ENCODE measurements at regions not wholly inside any gene's neighbourhood (a gene's known extent, or its start where the extent isn't known, plus 50 kb on each side); places are given as distances from the start of the nearest gene placed in this dataset.

- H3K4me3 ChIP-seq: no peak overlapping the region
- no peaks in the 10 kb centered on the region for H3K79me2 ChIP-seq (replicated peaks; ENCODE audit: insufficient read depth)
- Mint-ChIP-seq H3K4me3 (no peak overlapping the region), H3K36me3 (ENCODE audit: low read depth) (peaks cover 22% of the 10 kb centered on the region), H3K4me1 (peaks cover 2% of the 10 kb centered on the region; the same call in 1 of the 3 replicates), H3K27me3 (ENCODE audit: insufficient read depth, low read depth, poor library complexity) (peaks cover 5% of the 10 kb centered on the region), H3K9me3 (peaks cover 21% of the 10 kb centered on the region), H3K27ac (no peak overlapping the region)
- DNase-seq (ENCODE audit: low spot score) (no peak), ATAC-seq (no peak)
- H4K20me1 ChIP-seq (replicated peaks; ENCODE audit: insufficient read depth): no peaks in the 10 kb centered on the region
- no peaks in the 10 kb centered on the region for H3F3A ChIP-seq (replicated peaks; ENCODE audit: low read depth)
- no peaks in the 10 kb centered on the region for H3K4me1 ChIP-seq (ENCODE audit: insufficient read depth)
- H3K36me3 ChIP-seq (ENCODE audit: insufficient read depth): no peaks in the 10 kb centered on the region; the same call in 1 of the 2 replicates
- H3K27ac ChIP-seq (ENCODE audit: low read depth): no peak overlapping the region
- H2AFZ ChIP-seq: no peak overlapping the region
- H3K9me2 ChIP-seq (ENCODE audit: insufficient read depth): no peaks in the 10 kb centered on the region; the same call in 1 of the 2 replicates
- H3K4me2 ChIP-seq: no peak overlapping the region
- TF ChIP-seq ZNF331 (CRISPR knock-in tag; IDR thresholded peaks at IDR 0.05; ENCODE audit: low read depth): peak; percentile 93
- no peak for TF ChIP-seq REST (IDR thresholded peaks at IDR 0.05; ENCODE audit: unreplicated experiment)
- TF ChIP-seq EZH2phosphoT487 (IDR thresholded peaks at IDR 0.05; ENCODE audit: unreplicated experiment): no peak
- no peak for TF ChIP-seq ETS1 (IDR thresholded peaks at IDR 0.05)
- TF ChIP-seq JUNB (IDR thresholded peaks at IDR 0.05; ENCODE audit: unreplicated experiment): no peak
- no peaks in the 10 kb centered on the region for H3K27me3 ChIP-seq (ENCODE audit: insufficient read depth)
Observed at GRCh38 chr3:107103786-107104185, 273.5 kb upstream of the CCDC54 start.

- Histone ChIP-seq H3F3A (replicated peaks; ENCODE audit: low read depth) (no peaks in the 10 kb centered on the region), H3K9me2 (ENCODE audit: insufficient read depth) (no peaks in the 10 kb centered on the region; the same call in 1 of the 2 replicates), H3K4me2 (no peak overlapping the region), H3K36me3 (ENCODE audit: insufficient read depth) (no peaks in the 10 kb centered on the region; the same call in 1 of the 2 replicates), H3K27me3 (ENCODE audit: insufficient read depth) (no peaks in the 10 kb centered on the region), H3K4me1 (ENCODE audit: insufficient read depth) (no peaks in the 10 kb centered on the region), H3K79me2 (replicated peaks; ENCODE audit: insufficient read depth) (no peaks in the 10 kb centered on the region), H4K20me1 (replicated peaks; ENCODE audit: insufficient read depth) (no peaks in the 10 kb centered on the region), H3K4me3 (no peak overlapping the region), H2AFZ (no peak overlapping the region), H3K27ac (ENCODE audit: low read depth) (no peak overlapping the region)
- H3K9me3 Mint-ChIP-seq: peaks cover 21% of the 10 kb centered on the region
- peaks cover 2% of the 10 kb centered on the region for H3K27me3 Mint-ChIP-seq (ENCODE audit: insufficient read depth, low read depth, poor library complexity)
- H3K27ac Mint-ChIP-seq: no peak overlapping the region
- no peak overlapping the region for H3K4me3 Mint-ChIP-seq
- no peak for DNase-seq (ENCODE audit: low spot score)
- H3K36me3 Mint-ChIP-seq (ENCODE audit: low read depth): peaks cover 22% of the 10 kb centered on the region
- no peak for ATAC-seq
- H3K4me1 Mint-ChIP-seq: no peaks in the 10 kb centered on the region
- TF ChIP-seq ETS1 (IDR thresholded peaks at IDR 0.05): no peak
- TF ChIP-seq ZNF462 (CRISPR knock-in tag; IDR thresholded peaks at IDR 0.05): no peak
- no peak for TF ChIP-seq ZNF331 (CRISPR knock-in tag; IDR thresholded peaks at IDR 0.05; ENCODE audit: low read depth)
- no peak for TF ChIP-seq EZH2phosphoT487 (IDR thresholded peaks at IDR 0.05; ENCODE audit: unreplicated experiment)
- no peak for TF ChIP-seq CTCF (conservative IDR thresholded peaks at IDR 0.05; ENCODE audit: low read depth in 2 of 2)
Observed at GRCh38 chr3:107106316-107106715, 270.9 kb upstream of the CCDC54 start.

Data from GM23338 (cell line).